Inflammatory macrophage treated with lipopolysaccharide for 4 hours (primary cell): ENCODE measurements at regions not wholly inside any gene's neighbourhood (a gene's known extent, or its start where the extent isn't known, plus 50 kb on each side); places are given as distances from the start of the nearest gene placed in this dataset.
"Not testable (repeated sequence)": the region's sequence is repeated elsewhere in the genome, so short reads cannot be mapped to it uniquely, and the experiment has no call there.

ENCODE experiments used
- DNase-seq: peaks from one replicate; pipeline ENCODE4 v3.0.0-alpha.2; 2020

GRCh38 chr5:100013305-100013704 lies 521.9 kb upstream of the FAM174A start:
- not testable (repeated sequence) for DNase-seq

DNA sequence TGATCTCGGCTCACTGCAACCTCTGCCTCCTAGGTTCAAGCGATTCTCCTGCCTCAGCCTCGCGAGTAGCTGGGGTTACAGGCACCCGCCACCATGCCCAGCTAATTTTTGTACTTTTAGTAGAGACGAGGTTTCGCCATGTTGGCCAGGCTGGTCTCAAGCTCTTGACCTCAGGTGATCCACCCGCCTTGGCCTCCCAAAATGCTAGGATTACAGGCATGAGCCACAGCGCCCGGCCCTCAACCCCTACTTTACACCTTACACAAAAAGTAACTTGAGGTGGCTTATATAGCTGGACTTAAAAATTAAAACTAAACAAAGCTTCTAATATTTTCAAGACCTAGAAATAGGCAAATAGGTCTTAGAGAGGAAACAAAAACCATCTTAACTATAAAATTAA lies 524.0 kb upstream of the FAM174A start:
- DNase-seq: not testable (repeated sequence)

- no peak for DNase-seq
Observed at GRCh38 chr5:100004969-100005368, 530.2 kb upstream of the FAM174A start.

DNA sequence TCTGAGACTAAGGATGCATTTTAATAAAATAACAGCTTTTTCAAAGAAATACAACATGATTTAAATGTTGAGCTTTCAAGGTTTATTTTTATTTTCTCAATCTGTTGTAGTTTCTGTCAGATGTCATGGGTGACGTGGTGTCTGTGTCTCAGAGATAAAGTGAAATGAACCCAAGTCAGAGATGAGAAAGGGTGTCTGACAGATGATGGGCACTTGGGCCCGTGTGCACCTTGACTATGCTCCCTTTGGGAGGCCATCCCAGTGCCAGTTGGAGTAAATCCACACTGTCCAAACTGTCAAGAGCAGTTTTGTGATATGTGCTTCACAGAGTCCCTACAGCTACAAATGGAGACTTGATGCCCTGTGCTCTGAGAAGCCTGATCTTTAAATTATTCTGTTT lies 536.9 kb upstream of the FAM174A start:
- no peak for DNase-seq

GRCh38 chr5:99995407-99995806 lies 539.8 kb upstream of the FAM174A start:
- no peak for DNase-seq

- DNase-seq: no peak
Observed at GRCh38 chr5:99973779-99974178, 561.4 kb upstream of the FAM174A start.

- DNase-seq: no peak
Observed at GRCh38 chr5:99955962-99956361, 579.2 kb upstream of the FAM174A start.

DNA sequence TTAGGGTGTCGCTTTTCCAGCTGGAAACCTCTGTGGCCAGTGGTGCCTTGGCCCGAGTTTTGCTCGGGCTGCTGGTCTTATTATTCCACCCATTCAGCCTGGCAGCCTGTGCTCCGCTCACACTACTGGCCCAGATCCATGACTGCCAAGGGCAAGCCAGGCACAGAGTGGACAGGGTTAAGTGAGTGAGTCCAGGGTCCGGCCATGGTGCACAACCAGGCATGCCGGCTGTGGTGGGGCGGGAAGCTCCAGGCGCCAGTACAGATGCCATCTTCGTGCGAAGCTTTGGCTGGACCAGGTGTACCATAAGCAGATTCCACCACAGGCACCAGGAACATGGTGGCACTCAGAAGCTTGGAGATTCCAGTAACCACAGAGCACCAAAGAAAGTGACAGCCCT lies 580.2 kb upstream of the FAM174A start:
- no peak for DNase-seq

- DNase-seq: no peak
Observed at GRCh38 chr5:99949969-99950524, 585.1 kb upstream of the FAM174A start.

GRCh38 chr5:99949361-99949760 lies 585.8 kb upstream of the FAM174A start:
- no peak for DNase-seq

- DNase-seq: no peak
Observed at GRCh38 chr5:99948850-99949249, 586.3 kb upstream of the FAM174A start.

DNA sequence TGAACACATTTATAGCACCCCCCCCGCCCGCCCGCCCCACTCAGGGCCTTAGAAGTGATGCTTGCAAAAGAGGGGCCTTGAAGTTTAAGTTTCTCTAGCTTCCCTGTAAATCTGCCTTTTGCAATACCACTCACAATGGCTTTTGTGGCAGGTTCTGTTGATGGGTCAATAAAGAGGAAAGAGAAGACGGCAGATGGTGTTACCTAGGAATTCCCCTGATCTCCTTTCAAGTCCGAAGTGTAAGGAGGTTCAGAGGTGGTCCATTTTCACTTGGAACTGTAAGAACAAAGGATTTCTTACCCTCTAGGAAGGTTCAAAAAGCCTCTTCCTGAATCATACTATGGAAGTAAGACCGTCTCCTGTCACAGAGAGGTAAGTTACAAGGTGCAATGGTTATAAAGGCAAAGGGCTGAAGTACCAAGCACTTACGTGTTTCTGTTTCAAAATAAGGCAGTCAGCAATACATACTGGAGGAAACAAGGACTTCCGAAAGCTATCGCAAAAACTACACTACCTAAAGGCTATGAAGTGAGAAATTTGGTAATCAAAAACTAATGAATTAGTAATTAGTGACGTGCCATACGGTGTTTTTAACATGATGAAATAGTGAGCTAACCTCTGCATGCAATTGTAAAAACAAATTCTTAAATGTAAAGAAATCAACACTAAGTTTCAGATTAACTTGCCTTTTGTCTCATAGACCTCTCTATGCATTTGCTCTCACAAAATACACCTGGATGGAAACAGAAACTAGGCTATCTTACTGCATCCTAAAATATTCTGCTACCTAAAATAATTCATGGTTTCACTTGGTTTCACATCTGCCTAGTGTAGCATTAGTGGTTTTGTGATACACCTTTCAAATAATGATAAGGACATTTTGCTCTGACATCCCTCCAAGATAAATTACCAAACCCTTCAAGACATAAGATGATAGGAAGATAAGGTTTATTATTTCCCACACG lies 589.4 kb upstream of the FAM174A start:
- no peak for DNase-seq

DNA sequence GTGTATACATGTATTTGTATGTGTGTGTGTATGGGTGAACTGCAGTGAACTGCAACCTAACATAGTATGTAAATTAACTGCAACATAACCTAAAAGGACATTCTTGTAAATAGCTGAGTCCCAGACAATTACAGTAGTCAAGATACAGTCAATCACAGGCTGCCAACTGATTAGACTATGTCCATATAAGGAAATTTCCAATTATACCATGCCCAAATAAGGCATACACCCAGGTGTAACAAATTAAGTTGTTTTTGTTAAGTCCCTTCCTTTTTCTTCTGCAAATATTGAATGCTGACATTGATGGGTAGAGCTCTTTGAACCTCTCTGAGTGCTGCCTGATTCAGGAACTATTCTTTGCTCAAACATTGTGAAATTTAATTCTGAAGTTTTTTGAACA lies 594.6 kb upstream of the FAM174A start:
- no peak for DNase-seq

GRCh38 chr5:99936911-99937310 lies 598.3 kb upstream of the FAM174A start:
- no peak for DNase-seq

DNA sequence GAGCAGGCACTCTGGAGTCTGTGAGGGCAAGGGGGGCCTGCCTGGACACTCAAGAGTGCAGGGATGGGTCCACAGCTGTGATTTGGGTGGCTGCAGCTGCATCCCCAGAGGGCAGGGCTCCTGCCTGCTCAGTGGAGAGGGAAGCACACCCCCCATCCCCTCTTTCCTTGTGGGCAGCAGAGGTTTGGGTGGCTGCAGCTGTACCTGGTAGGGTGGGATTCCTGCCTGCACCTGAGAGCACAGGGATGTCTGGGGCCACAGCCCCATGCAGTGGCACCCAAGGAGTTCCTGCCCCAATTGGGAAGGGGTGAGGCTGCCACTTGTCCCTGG lies 605.4 kb upstream of the FAM174A start:
- no peak for DNase-seq

DNA sequence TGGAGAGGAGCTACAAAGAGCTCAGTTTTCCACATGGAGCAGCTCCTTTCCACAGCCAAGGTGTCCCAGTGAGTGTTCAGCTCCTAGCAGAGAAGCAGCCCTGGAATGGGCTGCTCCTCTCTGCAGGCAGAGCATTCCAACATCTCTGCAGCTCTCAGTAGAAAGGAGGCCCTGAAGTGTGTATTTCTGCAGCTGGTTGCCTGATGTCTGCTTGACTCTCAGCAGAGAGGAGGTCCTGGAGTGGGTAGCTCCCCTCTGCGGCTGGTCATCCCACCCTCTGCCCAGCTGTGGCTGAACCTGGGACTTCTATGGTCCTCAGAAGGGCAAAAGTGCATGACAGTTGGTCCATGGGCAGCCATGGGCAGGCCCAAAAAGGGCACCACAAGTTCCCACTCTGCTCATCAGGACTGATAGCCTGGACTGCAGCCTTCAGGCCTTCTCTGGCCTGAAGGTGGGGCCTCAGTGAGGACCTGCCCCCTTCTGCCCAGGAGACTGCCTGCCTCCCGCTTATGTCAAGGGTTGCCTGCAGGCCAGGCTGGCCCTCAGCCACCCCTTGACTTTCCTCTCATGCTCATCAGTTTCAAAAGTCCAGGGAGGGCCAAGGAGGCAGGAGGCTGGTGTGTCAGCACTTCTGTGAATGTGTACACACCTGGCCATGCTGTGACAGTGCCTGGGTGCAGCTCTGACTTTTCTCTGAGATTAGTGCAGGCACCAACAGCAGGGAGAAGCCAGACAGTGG lies 605.9 kb upstream of the FAM174A start:
- no peak for DNase-seq

- no peak for DNase-seq
Observed at GRCh38 chr5:99928490-99928889, 606.7 kb upstream of the FAM174A start.

DNA sequence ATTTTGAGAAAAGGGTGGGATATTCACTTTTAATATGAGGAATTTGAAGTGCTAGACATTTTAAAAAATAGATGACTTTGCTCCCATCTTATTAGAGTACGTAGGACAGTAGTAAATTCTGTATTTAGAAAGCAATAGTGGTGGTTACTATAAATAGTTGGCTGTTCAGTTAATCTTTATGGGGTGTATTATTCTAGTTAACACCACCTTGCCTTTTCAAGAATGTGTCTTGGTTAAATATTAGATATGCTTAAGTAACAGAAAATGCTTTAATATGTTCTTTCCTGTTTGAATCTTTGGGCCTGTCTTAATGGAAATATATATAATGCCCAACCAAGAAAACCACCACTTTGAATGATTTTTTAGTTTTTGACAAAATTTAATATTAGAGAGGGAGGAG lies 608.7 kb upstream of the FAM174A start:
- DNase-seq: no peak

GRCh38 chr5:99922386-99922785 lies 612.8 kb upstream of the FAM174A start:
- DNase-seq: no peak

GRCh38 chr5:99911971-99912370 lies 623.2 kb upstream of the FAM174A start:
- no peak for DNase-seq

- no peak for DNase-seq
Observed at GRCh38 chr5:99906776-99907175, 628.4 kb upstream of the FAM174A start.

DNA sequence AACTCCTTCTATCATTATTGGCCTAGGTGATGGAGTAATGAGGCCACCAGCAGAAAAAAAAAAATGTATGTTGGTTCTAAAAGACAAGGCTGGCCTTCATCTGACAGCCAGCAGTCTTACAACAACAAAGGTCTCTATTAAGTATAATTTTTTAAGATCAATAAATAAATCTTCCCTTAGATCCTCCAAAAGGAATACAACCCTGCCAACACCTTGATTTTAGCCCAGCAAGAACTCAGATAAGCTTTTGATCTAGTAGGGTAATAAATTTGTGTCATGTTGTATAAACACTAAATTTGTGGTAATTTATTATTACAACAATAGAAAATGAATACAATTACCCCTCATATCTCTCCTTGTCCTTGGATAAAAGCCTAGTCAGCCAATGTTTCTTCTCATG lies 633.2 kb upstream of the FAM174A start:
- no peak for DNase-seq

GRCh38 chr5:99900302-99900852 lies 634.8 kb upstream of the FAM174A start:
- no peak for DNase-seq
